Keratinocyte (primary cell): ENCODE measurements at regions not wholly inside any gene's neighbourhood (a gene's known extent, or its start where the extent isn't known, plus 50 kb on each side); places are given as distances from the start of the nearest gene placed in this dataset.

Experiments used
- EZH2 ChIP-seq: IDR thresholded peaks from one replicate; pipeline ENCODE4 v1.6.1; 2012; ENCODE audit warnings: inconsistent platforms, mild to moderate bottlenecking, low read length, moderate library complexity
- TF ChIP-seq, protein P1 (sequence below), 3 experiments: IDR thresholded peaks in 1 of 3; conservative IDR thresholded peaks in 1 of 3; optimal IDR thresholded peaks in 1 of 3; 2 replicates in 2 of 3; 3 replicates in 1 of 3; pipeline versions ENCODE3 to v1.5.1; 2011; ENCODE audit warnings: low read length in 3 of 3, mild to moderate bottlenecking in 3 of 3, moderate library complexity in 2 of 3, control low read depth in 1 of 3, inconsistent platforms in 1 of 3; ENCODE audit not compliant: insufficient read depth in 2 of 3; ENCODE audit errors: extremely low read depth in 1 of 3

- TF ChIP-seq, protein P1, sequence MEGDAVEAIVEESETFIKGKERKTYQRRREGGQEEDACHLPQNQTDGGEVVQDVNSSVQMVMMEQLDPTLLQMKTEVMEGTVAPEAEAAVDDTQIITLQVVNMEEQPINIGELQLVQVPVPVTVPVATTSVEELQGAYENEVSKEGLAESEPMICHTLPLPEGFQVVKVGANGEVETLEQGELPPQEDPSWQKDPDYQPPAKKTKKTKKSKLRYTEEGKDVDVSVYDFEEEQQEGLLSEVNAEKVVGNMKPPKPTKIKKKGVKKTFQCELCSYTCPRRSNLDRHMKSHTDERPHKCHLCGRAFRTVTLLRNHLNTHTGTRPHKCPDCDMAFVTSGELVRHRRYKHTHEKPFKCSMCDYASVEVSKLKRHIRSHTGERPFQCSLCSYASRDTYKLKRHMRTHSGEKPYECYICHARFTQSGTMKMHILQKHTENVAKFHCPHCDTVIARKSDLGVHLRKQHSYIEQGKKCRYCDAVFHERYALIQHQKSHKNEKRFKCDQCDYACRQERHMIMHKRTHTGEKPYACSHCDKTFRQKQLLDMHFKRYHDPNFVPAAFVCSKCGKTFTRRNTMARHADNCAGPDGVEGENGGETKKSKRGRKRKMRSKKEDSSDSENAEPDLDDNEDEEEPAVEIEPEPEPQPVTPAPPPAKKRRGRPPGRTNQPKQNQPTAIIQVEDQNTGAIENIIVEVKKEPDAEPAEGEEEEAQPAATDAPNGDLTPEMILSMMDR (optimal IDR thresholded peaks at IDR 0.05 in 1 of 3, IDR thresholded peaks at IDR 0.05 in 1 of 3, conservative IDR thresholded peaks at IDR 0.05 in 1 of 3; ENCODE audit: extremely low read depth in 1 of 3, insufficient read depth in 2 of 3, low read length in 3 of 3) = no peak
- TF ChIP-seq EZH2 = no peak
Measured at GRCh38 chr11:43010042-43010441, 301.8 kb upstream of the API5 start.
